A673 (cell line): ENCODE measurements at regions not wholly inside any gene's neighbourhood (a gene's known extent, or its start where the extent isn't known, plus 50 kb on each side); places are given as distances from the start of the nearest gene placed in this dataset.

Experiments used
- BruUV-seq: library from RNA; stranded (reverse); fragments of 400-500 nt; replicated peaks from 2 replicates; lab custom pipeline; 2021; lab: Mats Ljungman, UMichigan
- CTCF ChIA-PET: fragments of 300-600 bp; sonication (Branson Sonifier 250); formaldehyde crosslinking; loops from one replicate; lab custom pipeline; 2022; ENCODE audit warnings: antibody characterized with exemption; lab: Charles Lee
- POLR2A ChIA-PET: fragments of 300-600 bp; sonication (Branson Sonifier 250); formaldehyde crosslinking; loops from one replicate; lab custom pipeline; 2022; ENCODE audit warnings: antibody characterized with exemption; ENCODE audit not compliant: low non-redundant PET; lab: Charles Lee
- DNase-seq: peaks from one replicate; pipeline ENCODE4 v3.0.0-alpha.2; 2015; ENCODE audit warnings: low spot score
- H3K27ac ChIP-seq: fragments of 200-600 bp; sonication (generic); 2 replicates; pipeline ENCODE4 v1.5.1; 2016; ENCODE audit warnings: mixed run types, low read depth, mild to moderate bottlenecking, mixed read lengths, antibody characterized with exemption, low read length; ENCODE audit not compliant: poor library complexity, severe bottlenecking
- H3K27me3 ChIP-seq: fragments of 200-600 bp; sonication (generic); replicated peaks from 2 replicates; pipeline ENCODE4 v1.6.1; 2017; ENCODE audit warnings: mixed run types, low read depth, mild to moderate bottlenecking, mixed read lengths, antibody characterized with exemption, low read length; ENCODE audit not compliant: insufficient read depth, poor library complexity
- H3K36me3 ChIP-seq: fragments of 200-600 bp; sonication (generic); 2 replicates; pipeline ENCODE4 v1.6.1; 2016; ENCODE audit warnings: mixed run types, mild to moderate bottlenecking, mixed read lengths, antibody characterized with exemption, low read length; ENCODE audit not compliant: insufficient read depth, poor library complexity, severe bottlenecking
- H3K4me1 ChIP-seq: fragments of 200-600 bp; sonication (generic); 2 replicates; pipeline ENCODE4 v1.6.1; 2017; ENCODE audit warnings: mixed run types, mild to moderate bottlenecking, mixed read lengths, antibody characterized with exemption, low read length; ENCODE audit not compliant: insufficient read depth, poor library complexity, severe bottlenecking
- H3K4me3 ChIP-seq: fragments of 200-600 bp; sonication (generic); 2 replicates; pipeline ENCODE4 v1.5.1; 2016; ENCODE audit warnings: low read depth, mixed run types, mild to moderate bottlenecking, mixed read lengths, low read length; ENCODE audit not compliant: poor library complexity, severe bottlenecking
- H3K9me3 ChIP-seq: fragments of 200-600 bp; sonication (generic); 2 replicates; pipeline ENCODE4 v1.6.1; 2016; ENCODE audit warnings: mixed run types, low read depth, mild to moderate bottlenecking, mixed read lengths, antibody characterized with exemption, low read length; ENCODE audit not compliant: poor library complexity, severe bottlenecking
- EZH2 ChIP-seq: fragments of 200-600 bp; sonication (generic); IDR thresholded peaks from 2 replicates; pipeline ENCODE4 v1.6.1; 2017; ENCODE audit warnings: borderline replicate concordance, low read depth, mild to moderate bottlenecking, mixed read lengths, antibody characterized with exemption, low read length; ENCODE audit not compliant: poor library complexity, severe bottlenecking
- intact Hi-C: fragments of 100-400 bp; cut with micrococcal nuclease; formaldehyde crosslinking; loops from one replicate; pipeline ENCODE4 v1.10.0; 2022; ENCODE audit not compliant: unreplicated experiment
- TF ChIP-seq, protein P1 (sequence below): fragments of 300-800, 200-600 bp; sonication (generic); conservative IDR thresholded peaks from 2 replicates; pipeline ENCODE4 v1.5.1; 2017; ENCODE audit warnings: low read depth, mild to moderate bottlenecking, antibody characterized with exemption, low read length, moderate library complexity, mixed read lengths

DNA sequence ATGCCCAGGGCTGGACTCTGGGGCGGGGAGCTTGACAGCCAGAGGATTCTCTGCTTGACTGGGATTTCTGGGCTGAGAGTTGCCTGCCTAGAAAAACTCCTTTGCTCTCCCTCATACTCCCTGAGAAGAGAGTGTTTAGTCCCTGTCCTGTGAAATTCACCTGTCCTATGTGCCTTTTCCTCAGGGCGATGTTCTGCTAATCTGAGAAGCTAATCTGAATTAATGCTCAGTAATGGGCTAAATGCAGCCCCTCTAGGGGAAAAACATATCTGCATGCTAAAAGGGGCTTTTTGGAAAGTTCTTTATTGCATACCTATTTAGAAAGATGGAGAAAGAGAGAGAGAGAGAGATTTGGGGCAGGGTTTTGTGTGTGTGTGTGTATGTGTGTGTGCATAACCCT is 454.4 kb downstream of the GATA3 start:
- BruUV-seq, result no TSS peak
- H3K27me3 ChIP-seq, result no peaks in the 10 kb centered on the region
- no peak for DNase-seq
- H3K9me3 ChIP-seq, result no peaks in the 10 kb centered on the region
- no peak overlapping the region for H3K4me3 ChIP-seq
- TF ChIP-seq, protein P1, sequence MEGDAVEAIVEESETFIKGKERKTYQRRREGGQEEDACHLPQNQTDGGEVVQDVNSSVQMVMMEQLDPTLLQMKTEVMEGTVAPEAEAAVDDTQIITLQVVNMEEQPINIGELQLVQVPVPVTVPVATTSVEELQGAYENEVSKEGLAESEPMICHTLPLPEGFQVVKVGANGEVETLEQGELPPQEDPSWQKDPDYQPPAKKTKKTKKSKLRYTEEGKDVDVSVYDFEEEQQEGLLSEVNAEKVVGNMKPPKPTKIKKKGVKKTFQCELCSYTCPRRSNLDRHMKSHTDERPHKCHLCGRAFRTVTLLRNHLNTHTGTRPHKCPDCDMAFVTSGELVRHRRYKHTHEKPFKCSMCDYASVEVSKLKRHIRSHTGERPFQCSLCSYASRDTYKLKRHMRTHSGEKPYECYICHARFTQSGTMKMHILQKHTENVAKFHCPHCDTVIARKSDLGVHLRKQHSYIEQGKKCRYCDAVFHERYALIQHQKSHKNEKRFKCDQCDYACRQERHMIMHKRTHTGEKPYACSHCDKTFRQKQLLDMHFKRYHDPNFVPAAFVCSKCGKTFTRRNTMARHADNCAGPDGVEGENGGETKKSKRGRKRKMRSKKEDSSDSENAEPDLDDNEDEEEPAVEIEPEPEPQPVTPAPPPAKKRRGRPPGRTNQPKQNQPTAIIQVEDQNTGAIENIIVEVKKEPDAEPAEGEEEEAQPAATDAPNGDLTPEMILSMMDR, result no peak
- TF ChIP-seq EZH2, result no peak
- H3K36me3 ChIP-seq, result no peaks in the 10 kb centered on the region
- intact Hi-C loops, result no loop called here
- H3K27ac ChIP-seq, result no peak overlapping the region
- peaks cover 17% of the 10 kb centered on the region for H3K4me1 ChIP-seq
- ChIA-PET CTCF (no interaction called here), POLR2A (no interaction called here)

DNA sequence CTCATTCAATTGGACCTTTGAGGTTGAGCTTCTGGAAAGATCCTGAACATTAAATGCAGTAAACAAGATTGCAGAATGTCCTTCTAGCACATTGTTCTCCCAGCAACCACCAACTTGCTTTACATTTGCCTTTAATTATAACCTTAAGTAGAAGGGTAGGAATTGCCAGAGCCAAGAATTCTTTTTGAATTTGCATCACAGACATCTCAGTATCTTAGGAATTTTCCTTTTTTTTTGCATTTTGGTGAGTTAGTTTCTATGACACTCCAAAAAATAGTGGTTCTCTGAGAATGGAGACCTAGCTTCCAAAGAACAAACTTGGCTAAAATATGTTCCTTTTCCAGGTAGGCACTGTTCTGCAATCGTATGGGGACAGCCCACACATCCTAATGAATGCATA is 456.0 kb downstream of the GATA3 start:
- Histone ChIP-seq H3K36me3 (no peaks in the 10 kb centered on the region), H3K4me1 (peaks cover 17% of the 10 kb centered on the region), H3K27me3 (no peaks in the 10 kb centered on the region), H3K9me3 (no peaks in the 10 kb centered on the region), H3K4me3 (no peak overlapping the region), H3K27ac (no peak overlapping the region)
- ChIA-PET POLR2A (no interaction called here), CTCF (no interaction called here)
- no peak for DNase-seq
- TF ChIP-seq, protein P1, result no peak
- no peak for TF ChIP-seq EZH2
- BruUV-seq, result no TSS peak
- intact Hi-C loops, result loop anchor here (10.0 kb wide), 1 partner anchor 986 kb away; no protein-coding TSS in a partner anchor

- ChIA-PET CTCF (no interaction called here), POLR2A (no interaction called here)
- BruUV-seq, result no TSS peak
- no peak for TF ChIP-seq EZH2
- TF ChIP-seq, protein P1, result no peak
- intact Hi-C loops, result loop anchor here (10.0 kb wide), 1 partner anchor 986 kb away; no protein-coding TSS in a partner anchor
- Histone ChIP-seq H3K27ac (no peak overlapping the region), H3K4me1 (peaks cover 17% of the 10 kb centered on the region), H3K4me3 (no peak overlapping the region), H3K9me3 (no peaks in the 10 kb centered on the region), H3K27me3 (no peaks in the 10 kb centered on the region), H3K36me3 (no peaks in the 10 kb centered on the region)
- no peak for DNase-seq
Observed at GRCh38 chr10:8511026-8511425, 456.5 kb downstream of the GATA3 start.
